Right atrium auricular region (tissue), 2 donors: ENCODE measurements at regions not wholly inside any gene's neighbourhood (a gene's known extent, or its start where the extent isn't known, plus 50 kb on each side); places are given as distances from the start of the nearest gene placed in this dataset.
A peak's percentile ranks its signal among the peaks of the same experiment; 100 is the strongest.

Experiments used
- DNase-seq: peaks from one replicate; pipeline ENCODE4 v3.0.0-alpha.2; 2019; ENCODE audit warnings: low spot score
- H3K27ac ChIP-seq, 2 donors: fragments of 200-600 bp; sonication (generic); 1 replicate in 1 of 2; 2 replicates in 1 of 2; pipeline ENCODE4 v1.5.1; 2016 to 2019
- H3K27me3 ChIP-seq, 2 donors: fragments of 200-600 bp; sonication (generic); one replicate each; pipeline versions ENCODE4 v1.5.1 to v1.6.0; 2017 to 2019
- H3K36me3 ChIP-seq: fragments of 200-600 bp; sonication (generic); one replicate; pipeline ENCODE4 v1.5.1; 2016
- H3K4me1 ChIP-seq, 2 donors: fragments of 200-600 bp; sonication (generic); one replicate each; pipeline versions ENCODE4 v1.5.1 to v1.6.0; 2017 to 2019
- H3K4me3 ChIP-seq, 2 donors: fragments of 200-600 bp; sonication (generic); 1 replicate in 1 of 2; 2 replicates in 1 of 2; pipeline ENCODE4 v1.5.1; 2017 to 2019; ENCODE audit warnings: mild to moderate bottlenecking in 1 of 2, moderate library complexity in 1 of 2
- H3K9me3 ChIP-seq, 2 donors: fragments of 200-600 bp; sonication (generic); one replicate each; pipeline ENCODE4 v1.5.1; 2019
- TF ChIP-seq, protein P1 (sequence below), 2 donors: fragments of 200-600 bp; sonication (generic); IDR thresholded peaks; one replicate each; pipeline ENCODE4 v1.5.1; 2019; ENCODE audit warnings: antibody characterized with exemption in 2 of 2

DNA sequence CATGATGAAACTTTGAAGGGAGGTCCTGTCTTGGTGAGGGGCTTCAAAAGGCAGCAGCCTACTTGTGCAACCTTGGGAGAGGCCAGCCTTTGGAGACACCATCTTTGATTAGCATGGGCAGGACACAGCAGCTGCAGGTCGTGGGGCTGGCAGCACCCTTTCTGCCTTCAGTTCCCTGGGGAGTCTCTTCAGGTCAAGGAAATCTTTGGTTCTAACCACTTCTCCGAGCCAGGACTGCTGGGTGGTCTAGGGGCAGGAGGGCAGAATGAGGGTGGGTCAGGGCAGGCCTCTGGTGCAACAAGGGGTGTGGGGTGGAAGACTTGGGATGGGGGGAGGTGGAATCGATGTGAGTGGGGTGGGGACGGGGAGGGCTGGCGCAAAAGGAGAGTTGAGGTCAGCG, 269.7 kb downstream of the FOXD2 start:
- DNase-seq = no peak
- no peak overlapping the region for H3K4me3 ChIP-seq
- H3K36me3 ChIP-seq = no peaks in the 10 kb centered on the region
- no peaks in the 10 kb centered on the region for H3K9me3 ChIP-seq
- H3K4me1 ChIP-seq = peaks cover 4 to 31% of the 10 kb centered on the region in 2 donors
- H3K27me3 ChIP-seq = peaks cover 14 to 25% of the 10 kb centered on the region in 2 donors
- TF ChIP-seq, protein P1, sequence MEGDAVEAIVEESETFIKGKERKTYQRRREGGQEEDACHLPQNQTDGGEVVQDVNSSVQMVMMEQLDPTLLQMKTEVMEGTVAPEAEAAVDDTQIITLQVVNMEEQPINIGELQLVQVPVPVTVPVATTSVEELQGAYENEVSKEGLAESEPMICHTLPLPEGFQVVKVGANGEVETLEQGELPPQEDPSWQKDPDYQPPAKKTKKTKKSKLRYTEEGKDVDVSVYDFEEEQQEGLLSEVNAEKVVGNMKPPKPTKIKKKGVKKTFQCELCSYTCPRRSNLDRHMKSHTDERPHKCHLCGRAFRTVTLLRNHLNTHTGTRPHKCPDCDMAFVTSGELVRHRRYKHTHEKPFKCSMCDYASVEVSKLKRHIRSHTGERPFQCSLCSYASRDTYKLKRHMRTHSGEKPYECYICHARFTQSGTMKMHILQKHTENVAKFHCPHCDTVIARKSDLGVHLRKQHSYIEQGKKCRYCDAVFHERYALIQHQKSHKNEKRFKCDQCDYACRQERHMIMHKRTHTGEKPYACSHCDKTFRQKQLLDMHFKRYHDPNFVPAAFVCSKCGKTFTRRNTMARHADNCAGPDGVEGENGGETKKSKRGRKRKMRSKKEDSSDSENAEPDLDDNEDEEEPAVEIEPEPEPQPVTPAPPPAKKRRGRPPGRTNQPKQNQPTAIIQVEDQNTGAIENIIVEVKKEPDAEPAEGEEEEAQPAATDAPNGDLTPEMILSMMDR (IDR thresholded peaks at IDR 0.05) = no peak
- no peak overlapping the region for H3K27ac ChIP-seq

DNA sequence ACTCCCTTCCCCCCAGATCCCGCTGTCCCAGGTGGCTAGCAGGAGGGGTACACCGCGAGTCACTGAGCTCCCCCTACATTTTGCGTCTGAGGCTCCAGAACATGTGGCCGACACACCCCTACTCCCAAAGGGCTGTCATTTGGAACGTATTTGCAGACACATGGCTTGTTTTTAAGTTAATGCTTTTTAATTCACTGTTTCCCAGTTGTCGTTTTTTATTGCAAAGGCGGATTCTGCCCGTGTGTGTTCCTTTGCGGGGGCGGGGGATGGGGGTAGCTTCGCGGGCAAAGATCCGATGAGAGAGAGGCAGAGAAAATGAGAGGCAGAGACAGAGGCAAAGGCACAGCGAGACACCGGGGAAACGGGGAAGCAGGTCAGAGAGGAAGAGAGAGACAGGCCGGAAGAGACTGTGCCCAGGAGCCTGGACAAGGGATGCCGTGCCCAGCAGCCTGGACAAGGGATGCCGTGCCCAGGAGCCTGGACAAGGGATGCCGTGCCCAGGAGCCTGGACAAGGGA, 270.2 kb downstream of the FOXD2 start:
- Histone ChIP-seq H3K27ac (no peak overlapping the region), H3K27me3 (peaks cover 14 to 25% of the 10 kb centered on the region in 2 donors), H3K36me3 (no peaks in the 10 kb centered on the region), H3K4me3 (peak overlapping the region in 1 of 2 donors; percentile 49), H3K4me1 (peaks cover 4 to 31% of the 10 kb centered on the region in 2 donors), H3K9me3 (no peaks in the 10 kb centered on the region)
- no peak for DNase-seq
- TF ChIP-seq, protein P1 (IDR thresholded peaks at IDR 0.05) = no peak

DNA sequence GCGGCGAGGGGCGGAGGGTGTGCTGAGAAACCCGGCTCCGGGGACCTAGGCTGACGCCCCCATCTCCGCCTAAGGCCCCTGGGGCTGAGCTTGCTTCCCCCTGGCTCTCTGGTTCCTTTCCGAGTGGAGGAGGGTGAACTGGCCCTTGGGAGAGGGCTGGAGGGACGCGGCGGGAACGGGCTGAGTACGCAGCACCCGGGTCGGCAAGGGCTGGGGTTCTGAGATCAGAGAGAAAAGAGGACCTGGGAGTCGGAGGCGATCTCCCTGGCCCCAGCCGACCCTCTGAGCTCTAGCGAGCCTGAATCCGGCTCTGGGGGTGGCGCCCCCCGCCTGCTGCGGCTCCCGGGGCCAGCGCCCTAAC, 270.8 kb downstream of the FOXD2 start:
- H3K36me3 ChIP-seq = no peaks in the 10 kb centered on the region
- no peak for DNase-seq
- peaks cover 14 to 28% of the 10 kb centered on the region in 2 donors for H3K27me3 ChIP-seq
- no peaks in the 10 kb centered on the region for H3K9me3 ChIP-seq
- H3K4me1 ChIP-seq = peaks cover 4 to 31% of the 10 kb centered on the region in 2 donors
- no peak overlapping the region for H3K27ac ChIP-seq
- TF ChIP-seq, protein P1 (IDR thresholded peaks at IDR 0.05) = no peak
- H3K4me3 ChIP-seq = peak overlapping the region in 1 of 2 donors; percentile 49

DNA sequence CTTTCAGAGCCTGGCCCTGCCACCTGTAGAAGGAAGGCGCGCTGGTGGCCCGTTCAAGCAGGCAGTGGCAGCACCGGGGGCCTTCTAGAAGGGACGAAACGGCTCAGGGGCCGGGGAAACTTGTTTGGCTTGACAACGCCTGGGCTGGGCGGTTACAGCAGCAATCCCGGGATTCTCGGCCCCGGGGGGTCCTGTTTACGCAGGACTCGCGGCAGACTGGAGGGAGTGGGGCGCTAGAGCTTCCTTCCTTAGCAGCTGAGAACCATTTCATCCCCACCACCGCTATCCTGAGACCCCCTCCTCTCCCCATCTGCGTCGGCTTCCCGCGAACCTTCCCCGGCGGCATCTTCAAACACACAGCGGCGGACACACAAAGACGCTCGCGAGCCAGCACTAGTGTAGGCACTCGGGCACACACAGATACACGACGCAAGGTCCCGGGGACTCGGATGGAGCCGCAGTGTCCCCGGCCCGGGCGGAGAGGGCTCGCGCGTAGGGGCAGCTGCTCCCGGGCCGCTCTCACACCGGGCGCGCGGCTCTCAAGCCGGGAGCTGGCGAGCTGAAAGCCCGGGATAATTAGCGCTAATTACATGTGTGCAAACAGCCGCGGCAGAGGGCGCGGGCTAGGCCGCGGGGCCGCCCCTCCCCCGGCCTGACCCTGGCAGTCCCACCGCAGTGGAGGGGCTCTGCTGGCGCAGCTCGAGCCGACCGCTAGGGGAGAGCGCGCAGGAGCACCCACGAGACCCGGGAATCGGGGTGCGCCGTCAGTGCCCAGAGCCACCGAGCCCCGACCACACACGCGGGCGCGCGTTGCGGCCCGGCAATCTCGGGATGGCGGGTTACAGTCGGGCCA, 271.4 kb downstream of the FOXD2 start:
- DNase-seq = no peak
- H3K4me1 ChIP-seq = peaks cover 4 to 31% of the 10 kb centered on the region in 2 donors
- no peaks in the 10 kb centered on the region for H3K36me3 ChIP-seq
- peaks cover 14 to 31% of the 10 kb centered on the region in 2 donors for H3K27me3 ChIP-seq
- peak overlapping the region; percentile 29 to 49 for H3K4me3 ChIP-seq
- no peaks in the 10 kb centered on the region for H3K9me3 ChIP-seq
- no peak overlapping the region for H3K27ac ChIP-seq
- TF ChIP-seq, protein P1 (IDR thresholded peaks at IDR 0.05) = peak in 1 of 2 donors; percentile 51

DNA sequence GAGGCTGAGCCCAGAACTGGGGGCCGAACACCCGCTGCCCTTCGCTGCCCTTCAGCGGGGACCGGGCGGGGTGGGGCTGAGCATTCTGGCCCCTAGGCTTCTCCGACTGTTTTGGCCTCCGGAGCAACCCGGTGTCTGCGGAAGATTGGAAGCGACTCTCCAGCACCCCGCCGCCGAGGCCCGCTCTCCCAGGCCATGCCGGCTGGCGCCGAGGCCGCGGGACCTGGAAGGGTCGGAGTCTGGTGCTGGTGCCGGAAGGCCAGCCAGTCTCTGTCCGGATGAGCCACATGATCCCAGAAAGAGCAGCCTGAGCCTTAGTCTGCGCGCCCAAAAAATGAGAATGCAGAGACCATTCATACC, 272.0 kb downstream of the FOXD2 start:
- no peak for DNase-seq
- no peak overlapping the region for H3K27ac ChIP-seq
- peak overlapping the region; percentile 29 to 49 for H3K4me3 ChIP-seq
- H3K9me3 ChIP-seq = no peaks in the 10 kb centered on the region
- H3K4me1 ChIP-seq = peaks cover 4 to 31% of the 10 kb centered on the region in 2 donors
- peaks cover 14 to 31% of the 10 kb centered on the region in 2 donors for H3K27me3 ChIP-seq
- H3K36me3 ChIP-seq = no peaks in the 10 kb centered on the region
- TF ChIP-seq, protein P1 (IDR thresholded peaks at IDR 0.05) = no peak
